ENCODE measurements at regions not wholly inside any gene's neighbourhood (a gene's known extent, or its start where the extent isn't known, plus 50 kb on each side); places are given as distances from the start of the nearest gene placed in this dataset.

DNA sequence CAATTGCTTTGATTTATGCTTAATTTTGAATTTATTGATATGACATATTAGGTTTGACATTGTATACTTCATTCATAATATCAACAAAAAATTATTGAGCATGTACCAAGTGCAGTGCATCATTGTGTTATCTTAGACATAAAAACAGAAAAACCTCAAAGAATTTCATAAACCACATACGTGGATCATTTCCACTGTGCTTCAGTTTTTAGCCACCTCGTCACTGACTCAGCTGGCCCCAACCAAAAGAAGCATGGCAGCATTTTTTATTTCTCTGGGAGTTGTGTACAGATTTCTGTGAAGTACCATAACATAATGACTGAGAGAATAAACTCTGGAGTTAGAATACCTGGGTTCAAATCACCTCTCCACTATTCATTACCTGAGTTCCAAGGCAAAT, 95.6 kb upstream of the C1orf87 start:
- DNase-seq (ENCODE audit: low spot score): no peak
- H3K27ac ChIP-seq: no peak overlapping the region
- CTCF ChIA-PET: interaction anchor here (0.6 kb wide), 1 partner anchor 81 kb away, joined by 3 read pairs; no protein-coding TSS in a partner anchor
- TF ChIP-seq, protein P1, sequence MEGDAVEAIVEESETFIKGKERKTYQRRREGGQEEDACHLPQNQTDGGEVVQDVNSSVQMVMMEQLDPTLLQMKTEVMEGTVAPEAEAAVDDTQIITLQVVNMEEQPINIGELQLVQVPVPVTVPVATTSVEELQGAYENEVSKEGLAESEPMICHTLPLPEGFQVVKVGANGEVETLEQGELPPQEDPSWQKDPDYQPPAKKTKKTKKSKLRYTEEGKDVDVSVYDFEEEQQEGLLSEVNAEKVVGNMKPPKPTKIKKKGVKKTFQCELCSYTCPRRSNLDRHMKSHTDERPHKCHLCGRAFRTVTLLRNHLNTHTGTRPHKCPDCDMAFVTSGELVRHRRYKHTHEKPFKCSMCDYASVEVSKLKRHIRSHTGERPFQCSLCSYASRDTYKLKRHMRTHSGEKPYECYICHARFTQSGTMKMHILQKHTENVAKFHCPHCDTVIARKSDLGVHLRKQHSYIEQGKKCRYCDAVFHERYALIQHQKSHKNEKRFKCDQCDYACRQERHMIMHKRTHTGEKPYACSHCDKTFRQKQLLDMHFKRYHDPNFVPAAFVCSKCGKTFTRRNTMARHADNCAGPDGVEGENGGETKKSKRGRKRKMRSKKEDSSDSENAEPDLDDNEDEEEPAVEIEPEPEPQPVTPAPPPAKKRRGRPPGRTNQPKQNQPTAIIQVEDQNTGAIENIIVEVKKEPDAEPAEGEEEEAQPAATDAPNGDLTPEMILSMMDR (conservative IDR thresholded peaks at IDR 0.05; ENCODE audit: low read depth): no peak
- POLR2A ChIA-PET (ENCODE audit: low non-redundant PET): no interaction called here

DNA sequence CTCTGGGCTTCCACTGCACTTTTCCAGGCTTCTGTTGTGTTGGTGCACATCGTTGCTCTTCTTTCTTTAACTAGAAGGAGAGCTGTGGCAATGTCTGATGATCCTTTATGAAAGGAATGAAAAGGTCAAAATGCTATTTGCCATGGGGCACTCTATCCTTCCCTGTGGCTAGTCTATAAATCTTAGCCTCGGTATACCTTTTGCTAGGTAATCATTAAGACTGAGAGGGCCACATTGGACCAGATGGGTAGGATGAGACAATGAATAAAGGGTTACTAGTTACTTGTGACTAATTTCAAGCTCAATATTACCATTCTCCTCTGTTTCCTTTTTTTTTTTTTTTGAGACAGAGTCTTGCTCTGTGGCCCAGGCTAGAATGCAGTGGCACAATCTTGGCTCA, 89.4 kb upstream of the C1orf87 start:
- ChIA-PET POLR2A (ENCODE audit: low non-redundant PET) (no interaction called here), CTCF (interaction anchor here (0.6 kb wide), 1 partner anchor 76 kb away, joined by 4 read pairs; no protein-coding TSS in a partner anchor)
- TF ChIP-seq, protein P1 (conservative IDR thresholded peaks at IDR 0.05; ENCODE audit: low read depth): no peak
- DNase-seq (ENCODE audit: low spot score): no peak
- H3K27ac ChIP-seq: no peak overlapping the region

DNA sequence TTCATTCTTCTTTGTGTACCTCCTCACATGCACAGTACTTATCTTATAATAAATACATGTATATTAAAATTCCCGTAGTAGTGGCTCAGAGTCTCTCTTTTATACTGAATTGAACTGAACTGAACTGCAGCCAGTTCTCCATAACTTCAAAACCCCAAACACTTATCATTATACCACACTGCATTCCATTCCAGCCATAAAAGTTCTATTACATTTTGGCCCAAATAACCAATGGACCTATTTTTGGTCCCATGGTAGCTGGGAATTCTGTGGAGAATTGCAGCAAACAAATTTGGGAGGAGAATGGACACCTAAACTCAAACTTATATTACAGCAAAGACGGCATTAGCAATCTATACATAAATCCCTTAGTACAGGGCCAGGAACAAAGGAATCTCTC, 86.6 kb upstream of the C1orf87 start:
- TF ChIP-seq, protein P1 (conservative IDR thresholded peaks at IDR 0.05; ENCODE audit: low read depth): no peak
- no peak for DNase-seq (ENCODE audit: low spot score)
- CTCF ChIA-PET: no interaction called here
- POLR2A ChIA-PET (ENCODE audit: low non-redundant PET): no interaction called here
- no peak overlapping the region for H3K27ac ChIP-seq

DNA sequence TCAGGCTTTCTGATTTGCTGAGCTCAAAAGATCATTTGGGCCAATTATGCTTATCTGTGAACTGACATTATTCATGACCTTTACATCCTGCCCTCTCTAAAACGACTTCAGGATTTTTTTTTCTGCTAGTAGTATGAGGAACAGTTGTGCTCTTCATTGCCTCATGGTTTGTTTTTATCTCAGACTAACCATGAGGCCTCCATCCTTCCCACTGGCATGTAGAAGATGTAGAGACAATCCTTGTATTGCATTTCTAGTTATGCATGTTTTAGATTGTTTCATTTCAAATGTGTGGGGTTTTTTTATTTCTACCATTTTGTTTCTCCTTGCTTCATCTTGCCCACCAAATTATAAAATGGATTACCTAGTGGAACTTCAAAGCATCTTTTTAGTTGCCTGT, 82.8 kb upstream of the C1orf87 start:
- POLR2A ChIA-PET (ENCODE audit: low non-redundant PET): no interaction called here
- no peak for DNase-seq (ENCODE audit: low spot score)
- TF ChIP-seq, protein P1 (conservative IDR thresholded peaks at IDR 0.05; ENCODE audit: low read depth): no peak
- H3K27ac ChIP-seq: no peak overlapping the region
- CTCF ChIA-PET: interaction anchor here (0.6 kb wide), 2 partner anchors 901 to 1768 kb away, joined by 3 to 8 read pairs; no protein-coding TSS in a partner anchor

DNA sequence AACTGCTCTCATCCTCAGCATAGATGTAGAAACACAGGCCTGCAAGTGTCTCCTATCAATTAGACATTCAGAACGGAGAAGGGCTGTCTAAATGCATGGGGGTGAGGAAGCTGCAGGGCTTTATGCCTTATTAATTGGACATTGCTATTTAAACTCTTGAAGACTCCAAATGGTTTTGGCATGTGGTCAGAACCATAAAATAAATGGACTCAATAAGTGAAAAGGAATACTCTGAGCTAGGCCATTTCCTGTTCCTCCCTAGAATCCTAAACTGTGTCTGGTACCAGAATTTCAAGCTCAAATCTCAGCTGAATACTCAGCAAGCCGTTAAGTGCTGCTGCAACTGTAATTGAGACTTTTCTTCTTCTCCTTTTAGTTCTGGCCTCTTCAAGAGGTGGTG, 80.4 kb upstream of the C1orf87 start:
- no peak for DNase-seq (ENCODE audit: low spot score)
- TF ChIP-seq, protein P1 (conservative IDR thresholded peaks at IDR 0.05; ENCODE audit: low read depth): no peak
- ChIA-PET POLR2A (ENCODE audit: low non-redundant PET) (no interaction called here), CTCF (no interaction called here)
- no peak overlapping the region for H3K27ac ChIP-seq

DNA sequence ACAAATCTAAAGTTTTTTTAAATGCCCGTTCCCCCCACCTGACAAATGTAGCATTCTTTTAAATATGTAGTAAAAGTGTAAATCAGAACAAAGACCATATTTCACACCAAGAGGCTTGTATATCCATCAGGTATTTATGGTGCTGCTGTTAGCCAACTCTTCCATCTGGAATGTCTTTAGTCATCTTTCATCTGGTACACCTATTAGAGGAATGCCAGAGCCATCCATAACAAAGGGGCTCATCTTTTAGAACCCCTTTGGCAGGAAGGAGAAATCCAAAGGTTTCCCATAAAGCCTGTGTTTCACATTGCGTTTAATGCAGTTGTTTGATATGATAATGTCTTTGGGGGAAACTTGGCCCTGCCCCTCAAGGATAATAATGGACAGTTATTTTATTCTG, 79.3 kb upstream of the C1orf87 start:
- ChIA-PET POLR2A (ENCODE audit: low non-redundant PET) (no interaction called here), CTCF (no interaction called here)
- no peak for DNase-seq (ENCODE audit: low spot score)
- TF ChIP-seq, protein P1 (conservative IDR thresholded peaks at IDR 0.05; ENCODE audit: low read depth): no peak
- no peak overlapping the region for H3K27ac ChIP-seq

DNA sequence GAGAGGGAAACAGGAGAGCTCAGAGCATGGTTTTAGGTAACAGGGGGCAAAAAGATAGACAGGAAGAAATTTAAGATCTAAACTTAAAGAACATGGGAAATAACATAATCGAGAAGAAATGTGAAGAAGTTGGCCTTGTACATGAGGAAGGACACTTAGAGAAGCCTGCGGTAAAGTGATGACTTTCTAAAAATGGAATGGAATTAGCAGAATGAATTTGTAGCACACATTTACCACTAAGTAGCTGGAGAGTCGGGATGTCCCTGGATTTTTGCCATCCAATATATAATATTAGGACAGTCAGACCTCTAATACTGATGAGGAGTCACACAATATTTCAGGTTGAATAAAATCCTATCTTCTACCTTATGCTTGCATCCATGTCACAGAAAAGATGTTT, 77.7 kb upstream of the C1orf87 start:
- H3K27ac ChIP-seq: no peak overlapping the region
- ChIA-PET CTCF (no interaction called here), POLR2A (ENCODE audit: low non-redundant PET) (no interaction called here)
- no peak for DNase-seq (ENCODE audit: low spot score)
- TF ChIP-seq, protein P1 (conservative IDR thresholded peaks at IDR 0.05; ENCODE audit: low read depth): no peak
